Prostate gland (tissue), 2 donors: ENCODE measurements at regions not wholly inside any gene's neighbourhood (a gene's known extent, or its start where the extent isn't known, plus 50 kb on each side); places are given as distances from the start of the nearest gene placed in this dataset.

ENCODE experiments used
- CTCF ChIP-seq, 4 experiments: fragments of 200-600 bp in 2 of 4; fragments of 450-650 bp in 2 of 4; sonication (generic) in 2 of 4; IDR thresholded peaks; 1 replicate in 3 of 4; 2 replicates in 1 of 4; pipeline ENCODE4 v1.5.1; 2016 to 2019; ENCODE audit warnings: antibody characterized with exemption in 4 of 4, mild to moderate bottlenecking in 2 of 4, moderate library complexity in 2 of 4
- POLR2A ChIP-seq: fragments of 450-650 bp; IDR thresholded peaks from one replicate; pipeline ENCODE4 v1.6.1; 2016; ENCODE audit warnings: antibody characterized with exemption, mild to moderate bottlenecking
- POLR2AphosphoS5 ChIP-seq: sonication (generic); formaldehyde crosslinking; IDR thresholded peaks from one replicate; pipeline ENCODE4 v1.6.1; 2017; ENCODE audit warnings: antibody characterized with exemption

GRCh38 chr5:115402092-115402491 lies 105.6 kb upstream of the CCDC112 start:
- TF ChIP-seq CTCF (IDR thresholded peaks at IDR 0.05): no peak
- TF ChIP-seq POLR2A: no peak
- no peak for TF ChIP-seq POLR2AphosphoS5
